Spleen (tissue), 7 donors: ENCODE measurements at regions not wholly inside any gene's neighbourhood (a gene's known extent, or its start where the extent isn't known, plus 50 kb on each side); places are given as distances from the start of the nearest gene placed in this dataset.

Experiments used
- CTCF ChIP-seq, 11 experiments: fragments of 200-600 bp in 7 of 11; fragments of 450-650 bp in 4 of 11; sonication (generic) in 4 of 11; IDR thresholded peaks in 8 of 11; conservative IDR thresholded peaks in 3 of 11; 1 replicate in 7 of 11; 2 replicates in 4 of 11; pipeline versions ENCODE4 v1.4.0 to v1.8.0; 2016 to 2021; ENCODE audit warnings: antibody characterized with exemption in 11 of 11, inconsistent platforms in 4 of 11, mild to moderate bottlenecking in 1 of 11
- POLR2A ChIP-seq, 3 donors: fragments of 450-650 bp; IDR thresholded peaks; one replicate each; pipeline ENCODE4 v1.5.1; 2017; ENCODE audit warnings: antibody characterized with exemption in 3 of 3, mild to moderate bottlenecking in 1 of 3
- POLR2AphosphoS5 ChIP-seq, 3 donors: sonication (generic); formaldehyde crosslinking; IDR thresholded peaks; one replicate each; pipeline ENCODE4 v1.5.1; 2017; ENCODE audit warnings: antibody characterized with exemption in 3 of 3
- donor health status: DM: no; HTN: no; CAD: no; lungs with moderate emphysema.
- donor health status: DM: no; HTN: no; CAD: no.
- donor health status: DM: no; HTN: no; CAD: no.

DNA sequence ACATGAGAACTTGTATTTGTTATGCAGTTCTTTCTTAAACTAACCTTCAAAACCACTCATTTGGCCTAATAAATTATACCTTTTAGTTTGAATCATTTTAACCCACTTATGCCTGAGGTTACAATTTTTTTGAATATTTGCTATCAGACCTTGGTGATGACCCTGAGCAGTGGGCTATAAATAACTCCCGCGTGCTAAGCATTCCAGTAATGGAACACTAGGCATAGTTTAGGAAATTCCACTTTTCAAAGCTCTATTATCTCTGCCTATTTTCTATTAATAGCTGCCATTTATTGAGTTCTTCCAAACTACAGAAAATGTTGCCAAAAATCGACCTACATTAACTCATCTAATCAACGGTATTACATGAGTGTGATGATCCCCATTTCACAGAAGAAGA is 993.4 kb upstream of the FAT3 start:
- TF ChIP-seq CTCF (IDR thresholded peaks at IDR 0.05 in 8 of 11, conservative IDR thresholded peaks at IDR 0.05 in 3 of 11) (no peak), POLR2A (IDR thresholded peaks at IDR 0.05) (no peak), POLR2AphosphoS5 (IDR thresholded peaks at IDR 0.05) (no peak)
